Left ventricle myocardium inferior (tissue), 1 donor: ENCODE measurements at regions not wholly inside any gene's neighbourhood (a gene's known extent, or its start where the extent isn't known, plus 50 kb on each side); places are given as distances from the start of the nearest gene placed in this dataset.

Experiments
- DNase-seq: peaks from one replicate; pipeline ENCODE4 v3.0.0-alpha.2; 2020
- H3K27ac ChIP-seq: fragments of 200-600 bp; replicated peaks from 2 replicates; pipeline ENCODE4 v1.8.0; 2021
- H3K27me3 ChIP-seq: fragments of 200-600 bp; 2 replicates; pipeline ENCODE4 v1.8.0; 2021; ENCODE audit warnings: low read depth
- H3K36me3 ChIP-seq: fragments of 200-600 bp; 2 replicates; pipeline ENCODE4 v1.8.0; 2021
- H3K4me1 ChIP-seq: fragments of 200-600 bp; 2 replicates; pipeline ENCODE4 v1.8.0; 2021
- H3K4me3 ChIP-seq: fragments of 200-600 bp; 2 replicates; pipeline ENCODE4 v1.8.0; 2021; ENCODE audit warnings: mild to moderate bottlenecking, moderate library complexity
- H3K9me3 ChIP-seq: fragments of 200-600 bp; replicated peaks from 2 replicates; pipeline ENCODE4 v1.8.0; 2021
- CTCF ChIP-seq: fragments of 200-600 bp; IDR thresholded peaks from 2 replicates; pipeline ENCODE4 v1.8.0; 2021; ENCODE audit warnings: antibody characterized with exemption, mild to moderate bottlenecking, borderline replicate concordance
- intact Hi-C: fragments of 100-400 bp; cut with micrococcal nuclease; formaldehyde crosslinking; loops from one replicate; pipeline ENCODE4 v1.11.0; 2022
- donor health status: DM: no; HTN: yes; CAD: no; lungs with severe emphysema.

- Histone ChIP-seq H3K36me3 (no peaks in the 10 kb centered on the region), H3K27me3 (peaks cover 43% of the 10 kb centered on the region), H3K27ac (no peak overlapping the region), H3K4me1 (no peaks in the 10 kb centered on the region), H3K4me3 (no peak overlapping the region), H3K9me3 (no peaks in the 10 kb centered on the region)
- DNase-seq = no peak
- TF ChIP-seq CTCF = no peak
- intact Hi-C loops = no loop called here
Observed at GRCh38 chr5:57042524-57042931, 90.6 kb upstream of the MIER3 start.

GRCh38 chr5:57054135-57054534 lies 102.2 kb upstream of the MIER3 start:
- Histone ChIP-seq H3K27me3 (peaks cover 46% of the 10 kb centered on the region), H3K9me3 (peaks cover 7% of the 10 kb centered on the region), H3K27ac (no peak overlapping the region), H3K4me1 (no peaks in the 10 kb centered on the region), H3K4me3 (no peak overlapping the region), H3K36me3 (no peaks in the 10 kb centered on the region)
- no peak for DNase-seq
- TF ChIP-seq CTCF = no peak
- intact Hi-C loops = no loop called here

- no peak for DNase-seq
- Histone ChIP-seq H3K27ac (no peak overlapping the region), H3K4me3 (no peak overlapping the region), H3K4me1 (no peaks in the 10 kb centered on the region), H3K9me3 (peaks cover 7% of the 10 kb centered on the region), H3K27me3 (peaks cover 41% of the 10 kb centered on the region), H3K36me3 (no peaks in the 10 kb centered on the region)
- no peak for TF ChIP-seq CTCF
- intact Hi-C loops = no loop called here
Observed at GRCh38 chr5:57054671-57055070, 102.7 kb upstream of the MIER3 start.

- peaks cover 7% of the 10 kb centered on the region for H3K9me3 ChIP-seq
- intact Hi-C loops = no loop called here
- no peaks in the 10 kb centered on the region for H3K4me1 ChIP-seq
- no peak for DNase-seq
- H3K4me3 ChIP-seq = no peak overlapping the region
- no peak overlapping the region for H3K27ac ChIP-seq
- H3K27me3 ChIP-seq = peaks cover 38% of the 10 kb centered on the region
- H3K36me3 ChIP-seq = no peaks in the 10 kb centered on the region
- TF ChIP-seq CTCF = no peak
Observed at GRCh38 chr5:57055731-57056130, 103.8 kb upstream of the MIER3 start.

- Histone ChIP-seq H3K36me3 (no peaks in the 10 kb centered on the region), H3K9me3 (peaks cover 5% of the 10 kb centered on the region), H3K4me1 (no peaks in the 10 kb centered on the region), H3K4me3 (no peak overlapping the region), H3K27ac (no peak overlapping the region), H3K27me3 (peaks cover 11% of the 10 kb centered on the region)
- no peak for DNase-seq
- intact Hi-C loops = no loop called here
- TF ChIP-seq CTCF = no peak
Observed at GRCh38 chr5:57063773-57064172, 110.1 kb upstream of the GPBP1 start.
